Activated naive CD4-positive, alpha-beta T cell treated with anti-CD3 and anti-CD28 coated beads for 36 hours (primary cell): ENCODE measurements at regions not wholly inside any gene's neighbourhood (a gene's known extent, or its start where the extent isn't known, plus 50 kb on each side); places are given as distances from the start of the nearest gene placed in this dataset.

Experiments used
- CTCF ChIA-PET: fragments of 350-600 bp; sonication (Branson Sonifier 250); formaldehyde crosslinking; loops from one replicate; lab custom pipeline; 2021; ENCODE audit warnings: antibody characterized with exemption; lab: Charles Lee
- DNase-seq: peaks from one replicate; pipeline ENCODE4 v3.0.0-alpha.2; 2020
- H3K27ac Mint-ChIP-seq: one replicate; pipeline ENCODE4 v1.8.0; 2021; ENCODE audit warnings: mild to moderate bottlenecking, mixed read lengths
- H3K27me3 Mint-ChIP-seq: one replicate; pipeline ENCODE4 v1.8.0; 2021; ENCODE audit warnings: low read depth, mixed read lengths
- H3K36me3 Mint-ChIP-seq: one replicate; pipeline ENCODE4 v1.8.0; 2021; ENCODE audit warnings: low read depth, mixed read lengths
- H3K4me1 Mint-ChIP-seq: one replicate; pipeline ENCODE4 v1.8.0; 2021; ENCODE audit warnings: low read depth, mixed read lengths
- H3K4me3 Mint-ChIP-seq: one replicate; pipeline ENCODE4 v1.8.0; 2021; ENCODE audit warnings: mild to moderate bottlenecking, moderate library complexity, mixed read lengths
- H3K9me3 Mint-ChIP-seq: one replicate; pipeline ENCODE4 v1.8.0; 2021; ENCODE audit warnings: mixed read lengths
- intact Hi-C: fragments of 100-400 bp; cut with micrococcal nuclease; formaldehyde crosslinking; loops from one replicate; pipeline ENCODE4 v1.15.1; 2023

- Mint-ChIP-seq H3K4me1 (no peaks in the 10 kb centered on the region), H3K4me3 (no peak overlapping the region)
- CTCF ChIA-PET = no interaction called here
Measured at GRCh38 chr10:59093461-59093860, 83.0 kb upstream of the PHYHIPL start.

GRCh38 chr10:59096631-59097030, 79.8 kb upstream of the PHYHIPL start:
- no peaks in the 10 kb centered on the region for H3K27me3 Mint-ChIP-seq
- CTCF ChIA-PET = no interaction called here

More at GRCh38 chr10:59093461-59093860, 83.0 kb upstream of the PHYHIPL start:
- H3K36me3 Mint-ChIP-seq = no peaks in the 10 kb centered on the region
- no peaks in the 10 kb centered on the region for H3K27me3 Mint-ChIP-seq
- H3K9me3 Mint-ChIP-seq = no peaks in the 10 kb centered on the region
- intact Hi-C loops = no loop called here
- no peak for DNase-seq
- no peak overlapping the region for H3K27ac Mint-ChIP-seq

DNA sequence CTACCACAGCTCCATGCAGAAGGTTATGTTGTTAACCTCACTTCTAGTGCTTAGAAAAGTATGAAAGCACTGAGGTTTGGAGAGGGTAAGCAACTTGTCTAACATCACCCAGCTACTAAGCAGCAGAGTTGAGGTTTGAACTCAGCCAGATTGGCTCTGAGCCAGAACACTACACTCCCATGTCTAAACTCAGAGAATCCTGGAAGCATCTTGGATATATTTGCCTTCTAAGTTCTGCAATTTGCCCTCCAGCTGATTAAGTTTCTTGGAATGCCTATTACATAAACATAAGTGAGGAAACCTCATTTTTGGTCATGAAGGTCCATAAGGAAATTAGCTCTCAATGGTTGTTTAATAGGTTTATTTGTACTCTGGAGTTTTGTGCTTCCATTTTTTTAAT, 78.1 kb upstream of the PHYHIPL start:
- Mint-ChIP-seq H3K4me1 (no peaks in the 10 kb centered on the region), H3K9me3 (no peaks in the 10 kb centered on the region), H3K27ac (no peak overlapping the region), H3K27me3 (no peaks in the 10 kb centered on the region), H3K36me3 (no peaks in the 10 kb centered on the region), H3K4me3 (no peak overlapping the region)
- intact Hi-C loops = no loop called here
- DNase-seq = no peak
- CTCF ChIA-PET = no interaction called here

More at GRCh38 chr10:59096631-59097030, 79.8 kb upstream of the PHYHIPL start:
- H3K4me1 Mint-ChIP-seq = no peaks in the 10 kb centered on the region
- H3K36me3 Mint-ChIP-seq = no peaks in the 10 kb centered on the region
- H3K9me3 Mint-ChIP-seq = no peaks in the 10 kb centered on the region
- no peak for DNase-seq
- H3K4me3 Mint-ChIP-seq = no peak overlapping the region
- intact Hi-C loops = no loop called here
- no peak overlapping the region for H3K27ac Mint-ChIP-seq

GRCh38 chr10:59098831-59099452, 77.5 kb upstream of the PHYHIPL start:
- intact Hi-C loops = no loop called here
- Mint-ChIP-seq H3K27me3 (no peaks in the 10 kb centered on the region), H3K9me3 (no peaks in the 10 kb centered on the region), H3K36me3 (no peaks in the 10 kb centered on the region), H3K4me1 (no peaks in the 10 kb centered on the region), H3K4me3 (no peak overlapping the region), H3K27ac (no peak overlapping the region)
- CTCF ChIA-PET = no interaction called here
- DNase-seq = no peak

- Mint-ChIP-seq H3K27ac (no peak overlapping the region), H3K4me3 (no peak overlapping the region), H3K27me3 (no peaks in the 10 kb centered on the region), H3K9me3 (no peaks in the 10 kb centered on the region), H3K36me3 (no peaks in the 10 kb centered on the region), H3K4me1 (no peaks in the 10 kb centered on the region)
- intact Hi-C loops = no loop called here
- CTCF ChIA-PET = no interaction called here
- no peak for DNase-seq
Measured at GRCh38 chr10:59099481-59099880, 77.0 kb upstream of the PHYHIPL start.

DNA sequence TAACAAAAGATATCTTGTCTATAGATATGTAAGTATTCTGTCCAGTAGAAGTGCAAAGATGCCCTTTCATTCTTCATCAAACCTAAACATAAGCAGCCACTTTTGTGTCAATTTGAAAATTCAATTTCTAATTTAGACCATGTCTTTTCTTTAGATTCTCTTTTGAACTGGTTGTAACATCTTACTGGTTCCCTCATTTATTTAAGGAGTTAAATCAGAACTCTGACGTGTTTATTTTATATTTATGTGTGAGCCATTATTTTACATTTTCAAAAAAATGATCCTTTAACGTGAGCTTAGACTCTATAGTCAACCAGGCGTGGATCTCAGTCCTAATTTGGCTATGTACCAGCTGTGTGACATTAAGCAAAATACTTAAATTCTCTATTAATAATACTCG, 74.0 kb upstream of the PHYHIPL start:
- no peak overlapping the region for H3K4me3 Mint-ChIP-seq
- no peaks in the 10 kb centered on the region for H3K4me1 Mint-ChIP-seq
- no peaks in the 10 kb centered on the region for H3K36me3 Mint-ChIP-seq
- CTCF ChIA-PET = no interaction called here
- no peaks in the 10 kb centered on the region for H3K27me3 Mint-ChIP-seq
- no peak for DNase-seq
- H3K27ac Mint-ChIP-seq = no peak overlapping the region
- intact Hi-C loops = no loop called here
- H3K9me3 Mint-ChIP-seq = no peaks in the 10 kb centered on the region

GRCh38 chr10:59104186-59104585, 72.3 kb upstream of the PHYHIPL start:
- DNase-seq = no peak
- H3K4me3 Mint-ChIP-seq = no peak overlapping the region
- H3K27me3 Mint-ChIP-seq = no peaks in the 10 kb centered on the region
- no peaks in the 10 kb centered on the region for H3K4me1 Mint-ChIP-seq
- CTCF ChIA-PET = no interaction called here
- no peaks in the 10 kb centered on the region for H3K9me3 Mint-ChIP-seq
- intact Hi-C loops = no loop called here
- H3K27ac Mint-ChIP-seq = no peak overlapping the region
- H3K36me3 Mint-ChIP-seq = no peaks in the 10 kb centered on the region

DNA sequence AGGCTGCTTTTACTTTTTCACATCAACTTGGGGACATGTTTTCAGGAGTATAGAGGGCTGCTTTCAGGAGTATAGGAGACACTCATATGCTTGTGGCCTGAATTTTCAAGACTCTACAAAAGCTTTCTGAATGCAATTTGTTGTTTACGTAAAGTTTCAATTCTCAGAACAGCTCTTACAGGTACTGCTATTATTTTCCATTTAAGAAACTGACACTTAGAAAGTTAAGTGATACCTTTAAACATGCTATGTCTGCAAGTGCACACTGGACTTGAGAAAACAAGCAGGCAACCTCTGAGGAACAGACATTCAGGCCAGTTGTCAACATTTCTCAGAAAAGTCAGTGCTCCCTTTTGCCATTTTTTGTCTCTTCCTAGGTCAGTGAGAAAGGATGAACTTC, 70.0 kb upstream of the PHYHIPL start:
- no peak overlapping the region for H3K4me3 Mint-ChIP-seq
- H3K9me3 Mint-ChIP-seq = no peaks in the 10 kb centered on the region
- intact Hi-C loops = no loop called here
- no peak overlapping the region for H3K27ac Mint-ChIP-seq
- no peaks in the 10 kb centered on the region for H3K4me1 Mint-ChIP-seq
- CTCF ChIA-PET = no interaction called here
- no peaks in the 10 kb centered on the region for H3K36me3 Mint-ChIP-seq
- H3K27me3 Mint-ChIP-seq = no peaks in the 10 kb centered on the region
- DNase-seq = no peak

GRCh38 chr10:59107147-59107546, 69.3 kb upstream of the PHYHIPL start:
- Mint-ChIP-seq H3K4me1 (no peaks in the 10 kb centered on the region), H3K27me3 (no peaks in the 10 kb centered on the region), H3K27ac (no peak overlapping the region), H3K4me3 (no peak overlapping the region), H3K36me3 (no peaks in the 10 kb centered on the region), H3K9me3 (no peaks in the 10 kb centered on the region)
- intact Hi-C loops = no loop called here
- no peak for DNase-seq
- CTCF ChIA-PET = interaction anchor here (0.7 kb wide), 1 partner anchor 170 kb away, joined by 6 read pairs; no protein-coding TSS in a partner anchor

GRCh38 chr10:59108296-59108870, 68.1 kb upstream of the PHYHIPL start:
- Mint-ChIP-seq H3K4me1 (no peaks in the 10 kb centered on the region), H3K36me3 (no peaks in the 10 kb centered on the region), H3K27me3 (no peaks in the 10 kb centered on the region), H3K4me3 (no peak overlapping the region), H3K9me3 (no peaks in the 10 kb centered on the region), H3K27ac (no peak overlapping the region)
- CTCF ChIA-PET = interaction anchor here (0.6 kb wide), 1 partner anchor 358 kb away, joined by 3 read pairs; no protein-coding TSS in a partner anchor
- intact Hi-C loops = no loop called here
- no peak for DNase-seq

DNA sequence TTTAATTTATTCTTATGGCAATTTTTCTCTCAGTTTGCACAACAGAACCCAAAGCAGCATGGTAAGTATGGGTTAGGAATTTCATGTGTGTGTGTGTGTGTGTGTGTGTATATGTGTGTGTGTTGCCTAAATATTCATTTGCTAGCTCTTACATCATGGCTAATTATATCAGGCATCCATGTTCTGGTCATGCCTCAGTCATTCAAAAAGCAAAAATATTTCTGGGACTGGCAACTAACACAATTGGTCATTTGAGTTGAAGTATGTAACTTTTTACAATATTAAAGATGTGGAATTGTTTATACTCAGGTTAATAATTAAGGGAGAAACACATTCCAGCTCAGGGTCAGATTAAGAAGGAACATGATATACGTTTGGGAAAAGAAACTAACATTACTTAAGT, 67.6 kb upstream of the PHYHIPL start:
- Mint-ChIP-seq H3K36me3 (no peaks in the 10 kb centered on the region), H3K9me3 (no peaks in the 10 kb centered on the region), H3K4me1 (no peaks in the 10 kb centered on the region), H3K27me3 (no peaks in the 10 kb centered on the region), H3K27ac (no peak overlapping the region), H3K4me3 (no peak overlapping the region)
- CTCF ChIA-PET = interaction anchor here (0.6 kb wide), 1 partner anchor 358 kb away, joined by 3 read pairs; no protein-coding TSS in a partner anchor
- DNase-seq = no peak
- intact Hi-C loops = no loop called here

DNA sequence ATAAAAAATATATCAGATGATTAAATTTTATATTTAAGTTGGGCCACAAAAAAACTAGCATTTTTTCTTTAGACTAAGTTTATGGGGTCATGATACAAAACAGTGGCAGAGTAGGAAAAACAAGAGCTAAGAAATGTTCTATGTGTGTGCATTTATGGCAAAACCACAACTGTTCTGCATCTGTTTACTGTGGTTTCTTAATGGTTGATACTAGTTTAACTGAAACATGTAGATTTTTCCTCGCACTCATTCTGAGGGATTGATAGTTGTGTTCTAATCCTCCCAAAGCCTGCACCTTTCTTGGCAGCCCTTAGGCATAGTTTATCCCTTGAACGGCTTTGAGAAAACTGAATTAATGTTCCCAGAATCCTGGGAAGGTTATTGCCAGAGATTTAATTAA, 66.6 kb upstream of the PHYHIPL start:
- intact Hi-C loops = no loop called here

DNA sequence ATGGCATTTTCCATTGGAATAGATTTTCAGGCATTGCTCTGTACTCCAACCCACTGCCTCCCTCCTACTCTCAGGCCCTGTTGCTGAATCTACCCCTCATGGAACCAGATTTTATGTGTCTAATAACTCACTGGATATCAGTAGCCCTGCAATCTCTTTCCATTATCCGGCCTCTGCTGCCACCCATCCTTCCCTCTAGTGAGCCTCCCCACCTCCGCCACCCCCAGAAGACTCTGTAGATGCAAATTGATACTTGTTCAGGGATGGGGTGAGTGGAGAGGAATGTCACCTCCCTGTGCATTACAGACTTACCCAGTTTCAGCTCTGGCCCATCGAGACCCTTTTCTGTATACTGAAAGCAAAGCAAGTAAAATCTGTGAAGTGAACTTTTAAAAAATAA, 52.3 kb upstream of the PHYHIPL start:
- H3K27ac Mint-ChIP-seq = no peak overlapping the region
- no peak overlapping the region for H3K4me3 Mint-ChIP-seq
- no peak for DNase-seq
- no peaks in the 10 kb centered on the region for H3K9me3 Mint-ChIP-seq
- no peaks in the 10 kb centered on the region for H3K36me3 Mint-ChIP-seq
- CTCF ChIA-PET = no interaction called here
- no peaks in the 10 kb centered on the region for H3K27me3 Mint-ChIP-seq
- intact Hi-C loops = no loop called here
- H3K4me1 Mint-ChIP-seq = no peaks in the 10 kb centered on the region

More for the DNA sequence above, 66.6 kb upstream of the PHYHIPL start:
- no peak overlapping the region for H3K4me3 Mint-ChIP-seq
- no peaks in the 10 kb centered on the region for H3K27me3 Mint-ChIP-seq
- CTCF ChIA-PET = no interaction called here
- no peak overlapping the region for H3K27ac Mint-ChIP-seq
- DNase-seq = no peak
- H3K9me3 Mint-ChIP-seq = no peaks in the 10 kb centered on the region
- H3K4me1 Mint-ChIP-seq = no peaks in the 10 kb centered on the region
- H3K36me3 Mint-ChIP-seq = no peaks in the 10 kb centered on the region
